ENCODE measurements at regions not wholly inside any gene's neighbourhood (a gene's known extent, or its start where the extent isn't known, plus 50 kb on each side); places are given as distances from the start of the nearest gene placed in this dataset.

DNA sequence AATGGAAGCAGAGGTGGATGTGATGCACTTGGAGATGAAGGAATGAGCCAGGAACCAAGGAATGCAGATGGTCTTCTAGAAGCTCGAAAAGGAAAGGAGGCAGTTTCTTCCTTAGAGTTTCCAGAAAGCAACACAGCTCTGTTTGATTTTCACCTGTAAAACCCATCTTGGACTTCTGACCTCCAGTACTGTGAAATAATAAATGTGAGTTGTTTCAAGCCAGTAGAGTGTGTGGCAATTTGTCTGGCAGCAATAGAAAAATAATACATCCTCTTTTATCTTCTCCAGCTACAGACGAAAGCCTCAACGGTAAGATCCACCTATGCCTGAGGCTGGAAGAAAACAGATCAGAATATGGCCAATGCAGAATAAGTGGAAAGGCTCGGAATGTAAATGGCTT lies 199.7 kb downstream of the HINT1 start:
- TF ChIP-seq, protein P1, sequence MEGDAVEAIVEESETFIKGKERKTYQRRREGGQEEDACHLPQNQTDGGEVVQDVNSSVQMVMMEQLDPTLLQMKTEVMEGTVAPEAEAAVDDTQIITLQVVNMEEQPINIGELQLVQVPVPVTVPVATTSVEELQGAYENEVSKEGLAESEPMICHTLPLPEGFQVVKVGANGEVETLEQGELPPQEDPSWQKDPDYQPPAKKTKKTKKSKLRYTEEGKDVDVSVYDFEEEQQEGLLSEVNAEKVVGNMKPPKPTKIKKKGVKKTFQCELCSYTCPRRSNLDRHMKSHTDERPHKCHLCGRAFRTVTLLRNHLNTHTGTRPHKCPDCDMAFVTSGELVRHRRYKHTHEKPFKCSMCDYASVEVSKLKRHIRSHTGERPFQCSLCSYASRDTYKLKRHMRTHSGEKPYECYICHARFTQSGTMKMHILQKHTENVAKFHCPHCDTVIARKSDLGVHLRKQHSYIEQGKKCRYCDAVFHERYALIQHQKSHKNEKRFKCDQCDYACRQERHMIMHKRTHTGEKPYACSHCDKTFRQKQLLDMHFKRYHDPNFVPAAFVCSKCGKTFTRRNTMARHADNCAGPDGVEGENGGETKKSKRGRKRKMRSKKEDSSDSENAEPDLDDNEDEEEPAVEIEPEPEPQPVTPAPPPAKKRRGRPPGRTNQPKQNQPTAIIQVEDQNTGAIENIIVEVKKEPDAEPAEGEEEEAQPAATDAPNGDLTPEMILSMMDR (IDR thresholded peaks at IDR 0.05; ENCODE audit: low read length), result no peak
- TF ChIP-seq EZH2 (IDR thresholded peaks at IDR 0.05; ENCODE audit: borderline replicate concordance, low read length), result no peak
